COLO668 (cell line): ENCODE measurements at regions not wholly inside any gene's neighbourhood (a gene's known extent, or its start where the extent isn't known, plus 50 kb on each side); places are given as distances from the start of the nearest gene placed in this dataset.
"Not testable (repeated sequence)": the region's sequence is repeated elsewhere in the genome, so short reads cannot be mapped to it uniquely, and the experiment has no call there.

Experiments used
- DNase-seq: peaks from one replicate; lab custom pipeline; 2025; ENCODE audit not compliant: unreplicated experiment; lab: John Stamatoyannopoulos, UW

GRCh38 chr5:67774786-67775185 is 440.8 kb upstream of the PIK3R1 start:
- no peak for DNase-seq

DNA sequence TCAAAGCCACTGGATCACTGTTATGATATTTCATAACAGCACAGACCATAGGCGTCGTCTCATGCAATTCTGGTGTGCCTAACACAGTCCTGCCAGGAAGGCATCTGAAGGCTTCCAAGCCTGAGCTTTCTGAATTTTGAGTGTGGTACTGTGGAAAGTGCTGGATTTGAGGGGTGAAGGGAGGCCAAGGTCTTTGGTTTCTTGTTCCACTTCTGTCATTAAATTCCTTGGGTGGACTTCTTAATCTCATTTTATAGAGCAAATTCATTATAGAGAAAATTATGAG is 441.3 kb upstream of the PIK3R1 start:
- DNase-seq: no peak

GRCh38 chr5:67773411-67774266 is 441.9 kb upstream of the PIK3R1 start:
- DNase-seq: no peak

GRCh38 chr5:67771791-67772190 is 443.8 kb upstream of the PIK3R1 start:
- DNase-seq: no peak

GRCh38 chr5:67771221-67771620 is 444.3 kb upstream of the PIK3R1 start:
- DNase-seq: no peak

DNA sequence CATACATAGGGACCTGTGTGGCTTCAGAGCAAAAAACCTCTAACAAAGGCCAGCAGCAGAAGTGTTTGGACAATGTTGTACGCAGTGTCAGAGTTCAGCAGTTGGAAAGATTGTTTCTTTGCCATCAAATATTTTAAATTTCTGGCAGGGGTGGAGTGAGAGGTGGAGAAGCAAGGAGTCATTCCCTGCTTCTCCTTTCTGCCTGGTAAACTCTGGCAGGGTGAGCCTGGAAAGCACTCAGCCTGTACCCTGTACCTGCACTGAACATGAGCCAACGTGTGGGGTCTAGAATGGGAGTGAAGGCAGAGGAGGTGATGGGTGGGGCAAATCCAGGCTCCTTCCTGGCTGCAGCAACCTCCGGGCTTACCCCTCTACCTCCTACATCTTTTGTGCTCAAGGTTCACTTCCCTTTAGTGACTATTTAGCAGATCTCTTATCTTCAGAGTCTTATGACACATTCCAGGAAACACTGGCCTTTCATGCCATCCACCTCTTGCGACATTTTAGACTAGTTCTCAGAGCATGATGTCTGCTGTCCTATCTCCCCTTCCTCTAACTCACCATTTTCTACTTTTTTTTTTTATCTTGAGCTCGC is 445.0 kb upstream of the PIK3R1 start:
- DNase-seq: no peak

DNA sequence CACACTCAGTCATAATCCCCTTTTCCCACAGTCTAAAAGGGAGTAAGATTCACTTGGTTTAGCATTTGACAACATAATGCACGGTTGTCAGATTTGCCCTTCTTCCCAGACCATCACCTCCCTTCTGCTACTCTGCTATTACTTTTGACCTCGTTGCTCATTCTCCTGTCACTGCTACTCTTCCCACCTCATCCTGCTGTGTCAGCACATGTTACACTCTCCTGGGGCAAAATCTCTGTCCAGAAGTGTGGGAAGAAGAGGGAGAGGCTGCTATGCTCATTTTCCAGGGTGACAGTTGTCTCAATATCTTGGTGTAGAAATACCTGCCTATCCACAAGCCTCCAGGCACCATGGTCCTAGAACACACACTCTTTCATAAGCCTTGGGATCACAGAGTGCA is 449.9 kb upstream of the PIK3R1 start:
- no peak for DNase-seq

DNA sequence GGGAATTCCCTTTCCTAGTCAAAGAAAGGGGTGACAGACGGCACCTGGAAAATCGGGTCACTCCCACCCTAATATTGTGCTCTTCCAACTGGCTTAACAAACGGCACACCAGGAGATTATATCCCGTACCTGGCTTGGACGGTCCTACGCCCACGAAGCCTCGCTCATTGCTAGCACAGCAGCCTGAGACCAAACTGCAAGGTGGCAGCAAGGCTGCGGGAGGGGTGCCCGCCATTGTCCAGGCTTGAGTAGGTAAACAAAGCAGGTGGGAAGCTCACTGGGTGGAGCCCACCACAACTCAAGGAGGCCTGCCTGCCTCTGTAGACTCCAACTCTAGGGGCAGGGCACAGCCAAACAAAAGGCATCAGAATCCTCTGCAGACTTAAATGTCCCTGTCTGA is 457.8 kb upstream of the PIK3R1 start:
- not testable (repeated sequence) for DNase-seq

DNA sequence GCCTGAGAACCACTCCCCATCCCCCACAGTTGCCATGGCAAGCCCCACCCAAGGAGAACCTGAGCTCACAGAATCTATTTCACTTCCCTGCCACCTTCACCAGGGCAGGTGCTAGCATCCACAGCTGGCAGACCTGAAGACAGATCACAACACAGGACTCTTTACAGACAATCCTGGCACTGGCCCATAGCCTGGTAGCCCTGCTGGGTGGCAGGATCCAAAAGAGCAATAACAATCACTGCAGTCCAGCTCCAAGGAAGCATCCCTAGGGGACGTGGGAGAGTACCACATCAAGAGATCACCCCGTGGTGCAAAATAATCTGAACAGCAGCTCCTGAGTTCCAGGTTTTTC is 463.2 kb upstream of the PIK3R1 start:
- DNase-seq: no peak

GRCh38 chr5:67748165-67748690 is 467.3 kb upstream of the PIK3R1 start:
- no peak for DNase-seq

GRCh38 chr5:67747096-67747495 is 468.5 kb upstream of the PIK3R1 start:
- DNase-seq: no peak

GRCh38 chr5:67746608-67747007 is 468.9 kb upstream of the PIK3R1 start:
- not testable (repeated sequence) for DNase-seq

GRCh38 chr5:67746103-67746502 is 469.5 kb upstream of the PIK3R1 start:
- DNase-seq: no peak

DNA sequence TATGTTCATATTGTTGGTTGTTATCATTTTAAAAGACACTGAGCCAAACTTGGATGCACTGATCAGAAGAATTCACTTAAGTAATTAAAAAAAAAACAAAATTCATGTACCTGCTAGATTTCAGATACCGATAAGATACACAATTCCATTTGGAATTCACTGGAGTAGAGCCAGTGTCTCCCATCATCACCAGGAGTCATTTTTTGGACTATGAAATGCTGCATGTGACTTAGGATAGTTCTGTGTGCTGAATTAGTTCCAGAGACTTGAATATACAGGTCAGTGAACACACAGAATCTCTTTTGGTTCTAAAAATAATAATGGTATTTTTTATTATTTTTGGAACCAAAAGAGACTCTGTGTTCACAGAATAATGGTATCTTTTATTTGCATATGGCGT is 482.6 kb upstream of the PIK3R1 start:
- DNase-seq: no peak

- DNase-seq: no peak
These were observed 483.1 kb upstream of the PIK3R1 start for GRCh38 chr5:67732471-67732870.

DNA sequence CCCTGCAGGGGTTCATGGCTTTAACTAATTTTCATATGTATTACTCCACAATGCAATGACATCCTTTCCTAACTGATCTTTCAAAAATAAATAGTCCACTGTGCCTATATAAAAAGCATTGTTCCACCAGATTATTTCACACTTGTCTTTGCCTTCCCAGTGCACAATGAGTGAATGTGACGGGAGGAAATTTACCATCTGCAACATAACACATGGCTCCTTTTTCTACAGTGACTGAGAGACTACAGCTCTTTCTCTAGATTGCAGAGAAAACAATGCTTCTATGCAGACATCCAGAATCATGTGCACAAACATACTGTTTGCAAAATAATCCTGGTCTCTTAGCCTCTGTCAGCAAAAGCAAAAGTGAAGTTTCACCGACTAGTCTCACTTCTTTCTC is 483.7 kb upstream of the PIK3R1 start:
- no peak for DNase-seq

GRCh38 chr5:67730917-67731474 is 484.6 kb upstream of the PIK3R1 start:
- DNase-seq: no peak

GRCh38 chr5:67728326-67728890 is 487.1 kb upstream of the PIK3R1 start:
- no peak for DNase-seq

DNA sequence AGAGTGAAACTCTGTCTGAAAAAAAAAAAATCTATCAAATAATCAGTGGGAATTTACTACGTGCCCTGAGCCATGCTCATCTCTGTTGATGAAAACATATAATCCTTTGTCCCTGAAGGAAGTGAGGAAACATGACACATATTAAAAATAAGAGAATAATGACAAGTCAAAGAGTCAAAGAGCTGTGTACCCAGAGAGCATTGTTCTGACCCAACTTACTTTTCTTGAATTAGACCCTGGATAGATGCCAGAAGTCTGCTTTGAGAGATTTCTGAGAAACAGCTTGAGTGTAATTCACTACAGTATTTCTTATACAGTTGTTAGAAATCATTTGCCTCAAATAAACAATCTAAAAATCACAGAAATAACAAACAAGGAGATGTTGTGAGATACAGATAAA is 490.0 kb upstream of the PIK3R1 start:
- DNase-seq: no peak

DNA sequence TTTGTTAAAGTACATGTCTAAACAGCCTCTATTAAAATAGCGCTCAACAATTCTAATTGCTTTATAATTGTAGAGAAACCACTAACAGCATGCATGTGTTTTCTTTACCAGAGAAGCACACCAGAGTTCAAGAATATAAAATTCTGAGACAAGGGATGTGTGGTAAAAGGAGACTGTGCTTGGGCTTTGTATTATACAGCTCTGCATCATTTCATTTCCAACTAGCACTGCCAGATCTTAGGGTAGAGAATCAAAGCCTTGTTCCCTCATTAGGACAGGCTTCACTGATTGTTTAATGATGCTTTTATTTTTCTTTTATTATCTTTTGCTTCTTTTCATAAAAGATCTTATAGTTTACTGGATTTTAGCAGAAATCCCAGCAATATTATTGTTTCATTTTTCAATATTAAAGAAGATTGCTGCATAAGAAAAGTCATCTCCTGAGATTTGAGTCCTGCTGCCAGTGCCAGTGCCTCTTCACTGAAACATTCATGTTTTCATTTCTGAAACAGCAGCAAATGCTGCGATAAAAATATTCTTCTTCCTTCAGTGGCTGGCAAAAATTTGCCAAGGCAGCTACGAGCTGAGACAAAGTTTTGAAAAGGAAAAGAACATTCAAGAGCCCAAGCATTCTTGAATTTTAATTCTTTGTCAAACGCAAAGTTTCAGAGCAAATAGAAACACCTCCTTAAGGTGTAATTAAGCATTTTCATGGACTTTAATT is 491.0 kb upstream of the PIK3R1 start:
- no peak for DNase-seq

- no peak for DNase-seq
These were observed 491.7 kb upstream of the PIK3R1 start for GRCh38 chr5:67723873-67724272.
